K562 (cell line): ENCODE measurements at regions not wholly inside any gene's neighbourhood (a gene's known extent, or its start where the extent isn't known, plus 50 kb on each side); places are given as distances from the start of the nearest gene placed in this dataset.
A peak's percentile ranks its signal among the peaks of the same experiment; 100 is the strongest.

Experiments used
- ATF6 ChIP-seq: sonication (generic); formaldehyde crosslinking; IDR thresholded peaks from 2 replicates; pipeline ENCODE4 v1.4.0; 2020; ENCODE audit warnings: mild to moderate bottlenecking, missing genetic modification reagents
- L3MBTL2 ChIP-seq: fragments of 450-650 bp; IDR thresholded peaks from 2 replicates; pipeline ENCODE4 v1.6.1; 2016; ENCODE audit warnings: mild to moderate bottlenecking, moderate library complexity
- ZNF316 ChIP-seq: fragments of 450-650 bp; IDR thresholded peaks from 2 replicates; pipeline ENCODE4 v1.6.1; 2016
- ZNF347 ChIP-seq: fragments of 450-650 bp; formaldehyde crosslinking; IDR thresholded peaks from 2 replicates; pipeline ENCODE4 v1.4.0; 2020; ENCODE audit warnings: low read depth, mild to moderate bottlenecking, moderate library complexity
- TF ChIP-seq, protein P1 (sequence below), 2 experiments: fragments of 450-650 bp in 1 of 2; sonication (generic) in 1 of 2; formaldehyde crosslinking in 1 of 2; IDR thresholded peaks in 1 of 2; conservative IDR thresholded peaks in 1 of 2; 2 replicates each; pipeline versions ENCODE4 v1.6.1 to v1.8.1; 2016 to 2023; ENCODE audit warnings: mild to moderate bottlenecking in 2 of 2, moderate library complexity in 2 of 2, inconsistent platforms in 1 of 2, missing genetic modification reagents in 1 of 2

GRCh38 chr11:95544095-95544856 lies 245.3 kb downstream of the FAM76B start (continued):
- TF ChIP-seq, protein P1, sequence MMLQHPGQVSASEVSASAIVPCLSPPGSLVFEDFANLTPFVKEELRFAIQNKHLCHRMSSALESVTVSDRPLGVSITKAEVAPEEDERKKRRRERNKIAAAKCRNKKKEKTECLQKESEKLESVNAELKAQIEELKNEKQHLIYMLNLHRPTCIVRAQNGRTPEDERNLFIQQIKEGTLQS (IDR thresholded peaks at IDR 0.05): peak; percentile 93
- TF ChIP-seq, protein P1 (CRISPR knock-in tag; conservative IDR thresholded peaks at IDR 0.05): no peak
- peak; percentile 87 for TF ChIP-seq ZNF316
- TF ChIP-seq ATF6 (CRISPR knock-in tag): no peak
- TF ChIP-seq ZNF347: no peak
- TF ChIP-seq L3MBTL2: peak; percentile 26; the same call in 1 of the 2 replicates
